HG03378 (cell line): ENCODE measurements at regions not wholly inside any gene's neighbourhood (a gene's known extent, or its start where the extent isn't known, plus 50 kb on each side); places are given as distances from the start of the nearest gene placed in this dataset.

Experiments used
- ATAC-seq: cut with Tn5 transposase; IDR thresholded peaks from one replicate; pipeline ENCODE4 v1.9.1; 2021; ENCODE audit warnings: mild to moderate bottlenecking, moderate library complexity; ENCODE audit not compliant: unreplicated experiment

DNA sequence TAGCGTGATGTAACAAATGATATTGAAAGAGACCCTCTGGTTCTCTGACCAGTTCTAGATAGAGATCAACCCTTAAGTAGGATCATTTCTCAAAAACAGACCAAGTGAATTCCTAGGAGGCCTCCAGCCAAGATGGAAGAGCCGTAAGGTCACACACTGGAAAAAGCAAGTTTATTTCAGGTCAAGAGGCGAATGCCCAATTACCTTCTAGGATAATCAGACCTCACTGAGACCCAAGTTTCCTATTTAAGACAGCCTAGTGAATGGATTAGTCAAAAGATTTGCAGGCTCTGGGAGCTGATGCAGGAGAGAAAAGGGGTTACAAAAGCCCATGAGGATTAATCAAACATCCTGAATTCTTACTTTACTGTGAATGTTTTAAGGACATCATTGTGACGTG is 486.1 kb upstream of the NRP1 start:
- no peak for ATAC-seq

DNA sequence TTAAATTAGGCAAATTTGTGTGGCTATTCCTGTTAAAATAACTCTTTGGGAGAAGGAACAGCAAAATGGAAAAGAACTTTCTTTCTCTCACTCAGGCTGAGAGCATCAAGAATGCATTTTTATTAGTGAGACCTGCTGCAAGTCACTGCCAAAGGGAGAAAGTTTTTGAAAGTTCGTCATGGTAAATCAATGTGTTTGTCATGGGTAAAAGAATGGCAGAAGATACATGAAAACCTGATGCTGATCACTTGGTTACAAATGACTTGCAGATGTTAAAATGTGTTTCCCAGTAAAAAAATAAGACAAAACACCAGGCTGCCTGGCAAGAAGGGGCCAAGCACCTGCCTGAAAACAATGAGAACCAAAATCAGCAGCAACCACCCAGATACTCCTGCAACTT is 484.7 kb upstream of the NRP1 start:
- no peak for ATAC-seq

DNA sequence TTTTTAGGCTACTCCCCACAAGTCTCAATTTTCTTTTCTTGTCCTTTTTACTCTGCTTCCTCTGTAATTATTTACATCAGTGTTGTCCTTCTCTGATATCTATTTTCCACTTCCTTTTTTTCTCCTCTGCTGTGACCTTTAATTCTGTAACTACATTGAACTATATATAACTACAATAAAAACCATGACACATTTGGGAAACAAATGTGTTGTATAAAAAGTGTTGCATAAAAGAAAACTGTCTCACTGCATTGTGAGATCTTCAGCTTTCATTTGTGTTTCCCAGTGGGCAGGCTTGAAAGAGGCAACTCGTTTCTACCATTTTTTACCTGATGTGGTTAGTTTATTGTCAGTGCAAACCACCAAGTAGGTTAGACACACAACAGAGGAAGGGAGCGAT is 483.9 kb upstream of the NRP1 start:
- no peak for ATAC-seq

DNA sequence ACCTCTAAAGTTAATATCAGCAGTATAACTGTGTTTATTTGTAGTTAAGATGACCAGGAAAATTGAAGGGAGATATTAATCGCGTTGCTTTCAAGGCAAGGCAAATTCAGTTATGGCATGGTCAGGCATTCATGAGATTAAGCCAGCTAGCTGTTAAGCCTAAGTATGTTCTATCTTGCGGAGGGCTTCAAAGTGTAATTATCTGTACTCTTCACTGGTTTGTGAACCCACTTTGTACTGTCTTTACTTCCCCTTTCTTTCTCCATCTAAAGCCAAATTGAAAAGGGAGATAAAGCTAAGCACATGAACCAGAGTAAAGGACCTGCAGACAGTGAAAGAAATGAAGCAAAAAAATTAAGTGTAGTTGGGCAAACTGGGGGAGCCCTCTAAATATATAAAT is 483.1 kb upstream of the NRP1 start:
- ATAC-seq: no peak

DNA sequence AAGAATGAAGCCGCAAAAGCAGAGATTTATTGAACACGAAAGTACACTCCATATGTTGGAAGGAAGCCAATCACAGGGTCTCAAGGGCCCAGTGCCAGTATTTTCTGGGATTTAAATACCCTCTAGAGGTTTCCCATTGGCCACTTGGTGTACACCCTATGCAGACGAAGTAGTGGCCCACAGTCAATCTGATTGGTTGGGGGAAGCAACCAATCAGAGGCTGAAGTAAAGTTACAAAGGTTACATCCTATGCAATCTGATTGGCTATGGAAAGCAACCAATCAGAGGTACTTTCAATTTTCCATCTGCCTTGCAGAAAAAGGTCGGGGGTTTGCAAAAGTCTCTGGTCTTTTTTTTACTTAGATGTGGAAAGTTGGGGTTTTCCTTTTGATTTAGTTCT is 481.3 kb upstream of the NRP1 start:
- ATAC-seq: no peak

DNA sequence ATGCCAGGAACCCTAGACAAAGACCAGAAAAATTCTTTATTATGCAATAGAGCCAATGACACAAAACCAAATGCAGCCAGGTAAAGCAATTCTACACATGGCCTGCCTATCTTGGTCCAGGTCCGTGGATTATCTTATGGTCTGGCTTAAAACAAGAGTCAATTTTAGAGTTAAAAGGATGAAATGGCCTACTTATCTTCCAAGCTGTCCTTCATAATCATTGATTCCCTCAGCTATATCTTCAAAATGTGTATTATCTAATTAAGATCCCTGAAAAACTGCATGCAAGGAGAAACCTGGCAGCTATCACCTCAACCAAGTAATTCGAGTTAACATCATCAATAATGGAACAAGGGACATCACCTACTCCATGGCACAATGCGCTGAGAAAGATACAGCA is 479.4 kb upstream of the NRP1 start:
- ATAC-seq: no peak

DNA sequence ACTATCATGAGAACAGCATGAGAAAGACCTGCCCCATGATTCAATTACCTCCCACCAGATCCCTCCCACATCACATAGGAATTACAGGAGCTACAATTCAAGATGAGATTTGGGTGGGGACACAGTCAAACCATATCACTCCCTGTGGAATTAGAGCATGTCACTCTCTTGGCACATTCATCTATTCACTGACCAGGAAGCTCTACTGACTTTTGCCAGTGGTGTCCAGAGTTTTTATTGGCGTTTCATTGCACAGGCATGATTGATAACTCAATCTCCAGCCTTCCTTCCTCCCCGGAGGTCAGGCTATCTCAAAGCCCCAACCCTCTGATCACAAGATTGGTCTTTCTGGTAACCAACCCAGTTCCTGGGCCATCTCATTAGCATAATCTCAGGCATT is 478.9 kb upstream of the NRP1 start:
- ATAC-seq: no peak

DNA sequence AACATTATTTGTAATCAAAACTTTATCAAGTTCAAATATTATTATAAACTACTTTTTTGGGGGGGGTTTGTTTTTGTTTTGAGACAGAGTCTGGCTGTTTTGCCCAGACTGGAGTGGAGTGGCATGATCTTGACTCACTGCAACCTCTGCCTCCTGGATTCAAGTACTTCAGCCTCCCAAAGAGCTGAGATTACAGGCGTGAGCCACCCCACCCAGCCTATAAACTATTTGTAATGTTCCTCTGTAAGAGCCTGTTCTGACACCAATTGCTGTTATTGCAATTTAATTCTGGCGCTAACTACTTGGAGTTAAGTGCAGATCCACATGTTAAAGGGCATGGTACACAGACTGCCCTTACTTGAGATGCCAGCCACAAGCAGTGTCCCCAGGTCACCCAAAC is 478.1 kb upstream of the NRP1 start:
- ATAC-seq: no peak

DNA sequence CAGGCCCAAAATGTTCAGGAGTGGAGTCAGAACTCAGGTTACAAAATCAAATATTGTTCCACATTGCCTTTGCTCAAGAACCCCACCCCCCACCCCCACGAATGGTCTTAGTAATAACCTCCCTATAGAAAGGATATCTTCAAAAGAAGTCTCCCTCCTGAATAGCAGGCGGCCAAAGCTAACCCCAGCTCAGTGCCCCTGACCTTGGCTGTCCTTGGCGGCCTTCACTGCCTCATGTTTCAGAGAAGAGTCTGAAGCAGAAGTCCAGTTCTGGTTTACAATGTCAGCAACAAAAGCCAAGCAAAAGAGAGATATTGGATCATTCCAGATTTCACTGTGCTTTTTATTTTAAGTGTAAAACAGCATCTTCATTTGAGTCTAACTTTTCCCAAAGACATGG is 476.5 kb upstream of the NRP1 start:
- ATAC-seq: no peak

DNA sequence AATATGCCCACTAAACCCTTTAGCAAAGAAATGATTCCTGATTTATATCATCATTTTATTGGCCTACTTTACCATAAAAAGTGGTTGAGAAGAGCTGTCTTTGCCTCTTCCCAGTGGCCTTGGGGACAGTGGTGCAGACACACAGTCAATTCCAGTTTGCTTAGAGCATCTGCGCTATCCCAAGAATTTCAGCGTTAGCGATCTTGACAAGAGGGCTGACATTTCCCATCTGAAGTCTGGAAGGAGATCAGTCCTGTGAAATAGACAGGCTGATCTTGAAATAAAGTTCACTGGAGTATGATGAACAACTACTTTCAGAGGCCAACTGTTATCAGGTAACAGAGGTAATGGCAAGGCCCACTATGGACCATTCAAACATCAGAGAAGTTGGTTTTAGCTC is 475.3 kb upstream of the NRP1 start:
- ATAC-seq: no peak

DNA sequence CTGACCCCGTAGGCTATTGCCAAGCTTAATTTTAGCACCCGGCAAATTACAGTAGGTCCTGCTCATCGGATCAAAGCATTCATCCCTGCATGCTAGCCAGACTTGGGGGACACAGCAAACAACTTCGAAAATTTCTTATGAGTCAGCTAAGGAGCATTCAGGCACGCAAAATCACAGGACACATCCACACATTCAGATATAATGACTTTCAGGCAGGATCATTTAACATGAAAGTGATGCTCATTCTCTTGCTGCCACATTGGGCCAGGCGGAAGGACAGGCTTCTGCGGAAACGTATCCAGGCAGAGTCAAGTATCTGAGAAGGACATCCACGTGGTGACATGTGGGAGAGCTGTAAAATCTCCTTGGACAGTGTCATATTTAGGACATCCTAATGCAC is 474.0 kb upstream of the NRP1 start:
- no peak for ATAC-seq

DNA sequence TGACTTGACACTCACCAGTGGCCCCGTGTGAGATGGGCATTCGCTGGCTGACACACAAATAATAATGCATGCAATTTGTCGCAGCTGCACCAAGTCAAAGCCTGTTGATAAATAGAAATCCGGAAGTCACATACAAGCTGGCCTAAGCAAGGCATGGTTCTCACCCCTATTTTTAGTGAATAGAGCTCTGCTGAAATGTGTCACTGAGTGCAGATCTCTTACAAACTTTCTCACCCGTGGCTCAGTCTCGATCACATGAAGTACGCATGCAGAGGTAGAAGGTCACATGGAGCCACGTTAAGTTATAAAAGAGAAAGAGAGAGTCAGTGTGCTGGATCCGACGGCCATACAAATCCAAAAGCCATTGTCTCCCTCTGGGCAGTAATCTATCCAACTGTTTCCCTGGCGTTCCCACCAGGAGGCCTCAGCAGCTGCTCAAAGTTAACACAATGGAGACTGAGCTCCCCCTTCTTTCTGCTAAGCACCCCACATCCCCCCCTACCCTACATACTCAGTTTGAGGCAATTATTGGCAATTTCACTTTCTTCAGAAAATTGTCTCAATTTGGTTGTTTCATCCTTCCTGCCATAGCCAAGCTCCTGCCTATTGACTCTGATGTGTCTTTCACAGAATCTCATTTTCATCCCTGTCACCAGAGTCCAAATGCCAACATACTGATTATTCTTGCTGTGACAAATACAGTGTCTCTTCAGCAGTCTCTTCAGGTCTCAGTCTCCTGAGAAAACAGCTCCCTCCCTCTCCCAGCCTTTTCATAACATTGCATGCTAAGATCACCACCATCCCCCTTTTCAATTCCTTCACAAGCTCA is 473.3 kb upstream of the NRP1 start:
- no peak for ATAC-seq

DNA sequence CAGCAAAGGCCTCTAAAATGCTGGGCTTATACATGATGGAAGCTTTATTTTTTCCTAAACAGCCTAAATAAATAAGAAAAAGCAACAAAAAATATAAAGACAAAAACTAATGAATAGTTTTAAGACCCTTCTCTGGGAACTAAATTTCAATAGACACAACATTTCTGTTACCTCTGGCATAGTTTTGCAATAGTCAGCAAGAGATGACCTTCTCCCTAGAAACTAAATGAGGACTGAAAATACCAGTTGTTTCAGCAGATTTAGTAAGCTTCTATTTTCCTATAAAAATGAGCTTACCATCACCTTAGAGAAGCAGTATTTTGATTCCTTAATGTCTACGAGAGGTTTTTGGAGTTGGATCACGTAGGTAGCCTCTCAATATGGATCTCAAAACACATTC is 471.4 kb upstream of the NRP1 start:
- ATAC-seq: no peak

DNA sequence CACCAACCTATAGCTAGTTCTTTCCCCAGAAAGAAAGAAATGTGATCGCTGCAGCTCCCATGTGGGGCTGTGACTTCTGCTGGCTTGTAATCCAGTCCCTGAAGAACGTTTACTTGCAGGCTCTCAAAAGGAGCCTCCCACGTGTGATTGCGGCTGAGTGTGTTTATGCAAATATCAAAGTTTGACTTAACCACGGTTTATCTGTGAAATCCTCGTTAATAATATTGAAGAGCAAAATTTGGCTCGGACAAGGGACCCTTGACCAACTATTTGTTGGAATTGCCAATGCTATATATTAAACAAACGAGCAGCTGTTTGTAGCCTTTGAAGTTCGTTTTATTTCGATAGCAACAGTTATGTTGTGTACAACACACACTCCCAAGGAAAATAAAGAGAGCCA is 470.1 kb upstream of the NRP1 start:
- ATAC-seq: no peak

DNA sequence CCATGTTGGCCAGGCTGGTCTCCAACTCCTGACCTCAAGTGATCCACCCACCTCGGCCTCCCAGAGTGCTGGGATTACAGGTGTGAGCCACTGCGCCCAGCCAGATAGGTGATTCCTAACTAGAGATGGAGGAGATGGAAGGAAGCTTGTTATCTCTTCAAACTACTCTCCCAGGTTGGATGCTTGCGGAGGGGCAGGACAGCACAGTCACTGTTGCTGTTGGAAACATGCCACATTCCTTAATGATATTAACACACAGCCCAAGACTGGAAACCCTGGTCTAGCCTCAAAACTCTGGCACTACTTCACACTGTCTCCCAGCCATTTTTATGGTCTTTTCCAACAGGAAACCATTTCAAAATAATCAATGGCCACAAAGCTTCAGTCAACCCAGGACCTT is 468.8 kb upstream of the NRP1 start:
- no peak for ATAC-seq

DNA sequence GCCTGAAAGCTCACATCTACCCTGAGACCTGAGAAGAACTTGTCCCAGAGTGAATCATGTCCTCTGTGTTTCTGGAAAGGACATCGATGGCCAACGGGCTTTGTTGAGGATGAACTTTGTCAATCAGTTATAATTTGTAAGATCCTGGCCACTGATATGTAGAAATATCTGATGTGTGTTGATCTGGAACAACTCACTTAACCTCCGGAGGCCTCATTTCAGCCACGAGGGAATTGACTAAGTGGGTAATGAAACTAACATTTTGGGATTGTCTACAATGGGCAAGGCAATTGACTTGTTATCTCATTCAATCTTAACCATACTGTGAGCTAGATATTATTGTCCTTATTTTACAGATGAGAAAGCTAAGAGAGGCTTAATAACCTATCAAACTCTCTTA is 468.1 kb upstream of the NRP1 start:
- no peak for ATAC-seq

DNA sequence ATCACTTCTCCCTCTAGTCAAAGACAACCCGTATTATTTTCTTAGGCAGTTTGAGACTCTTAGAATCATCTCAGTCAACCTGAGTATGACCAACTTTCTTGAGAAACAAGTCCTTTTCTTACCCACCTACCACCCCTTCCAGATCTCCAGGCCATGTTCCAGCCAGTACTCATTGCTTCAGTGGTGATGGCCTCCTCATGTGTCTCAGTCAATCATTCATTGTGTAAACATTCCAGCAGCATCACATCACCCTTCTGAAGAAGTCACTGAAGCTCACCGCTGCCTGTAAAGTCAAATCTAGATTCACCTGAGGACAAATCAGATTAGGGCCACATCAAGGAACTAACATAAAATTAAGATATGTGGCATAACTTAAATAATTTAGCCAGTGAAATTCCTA is 467.2 kb upstream of the NRP1 start:
- ATAC-seq: no peak

DNA sequence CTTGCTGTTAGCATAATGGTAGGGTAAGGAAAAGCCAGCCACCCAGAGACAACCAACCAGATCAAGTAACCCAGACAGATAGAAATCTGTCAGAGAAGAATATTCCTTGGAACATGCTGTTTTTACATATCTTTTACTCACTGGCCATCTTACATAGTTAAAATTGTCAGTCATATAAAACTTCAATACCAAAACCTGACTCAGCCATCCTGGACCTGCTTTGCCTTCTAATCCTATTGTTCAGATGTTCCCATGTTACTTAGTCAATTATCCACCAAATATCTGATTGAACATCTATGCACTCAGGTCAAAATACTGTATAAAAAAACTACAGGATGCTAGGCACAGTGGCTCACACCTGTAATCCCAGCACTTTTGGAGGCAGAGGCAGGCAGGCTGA is 466.5 kb upstream of the NRP1 start:
- no peak for ATAC-seq

DNA sequence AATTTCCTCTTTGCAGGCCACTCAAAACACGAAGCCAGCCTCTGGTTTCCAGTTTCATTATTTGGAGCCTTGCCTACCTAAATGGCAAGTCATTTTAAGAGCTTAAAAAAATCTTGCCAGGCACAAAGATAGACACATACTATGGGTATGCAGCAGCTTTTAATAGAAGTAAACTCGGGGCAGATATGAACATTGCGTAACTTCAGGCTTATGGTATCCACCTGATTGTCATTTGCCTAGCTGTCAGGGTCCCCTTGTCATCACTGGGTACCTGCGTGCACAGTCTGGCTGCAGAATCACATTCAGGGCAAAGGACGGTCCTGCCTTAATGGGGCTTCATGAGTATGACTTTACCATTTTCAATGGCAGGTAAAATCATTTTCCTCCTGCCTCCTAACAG is 466.1 kb upstream of the NRP1 start:
- ATAC-seq: no peak

DNA sequence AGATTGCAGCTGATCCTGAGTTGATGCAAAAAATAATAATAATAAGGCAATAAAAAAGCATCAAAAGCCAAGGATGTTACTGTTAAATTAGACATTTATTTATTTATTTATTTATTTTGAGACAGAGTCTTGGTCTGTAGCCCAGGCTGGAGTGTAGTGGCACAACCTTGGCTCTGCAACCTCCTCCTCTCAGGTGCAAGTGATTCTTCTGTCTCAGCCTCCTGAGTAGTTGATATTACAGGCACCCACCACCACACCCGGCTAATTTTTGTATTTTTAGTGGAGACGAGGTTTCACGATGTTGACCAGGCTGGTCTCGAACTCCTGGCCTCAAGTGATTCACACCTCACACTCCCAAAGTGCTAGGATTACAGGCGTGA is 465.5 kb upstream of the NRP1 start:
- no peak for ATAC-seq

DNA sequence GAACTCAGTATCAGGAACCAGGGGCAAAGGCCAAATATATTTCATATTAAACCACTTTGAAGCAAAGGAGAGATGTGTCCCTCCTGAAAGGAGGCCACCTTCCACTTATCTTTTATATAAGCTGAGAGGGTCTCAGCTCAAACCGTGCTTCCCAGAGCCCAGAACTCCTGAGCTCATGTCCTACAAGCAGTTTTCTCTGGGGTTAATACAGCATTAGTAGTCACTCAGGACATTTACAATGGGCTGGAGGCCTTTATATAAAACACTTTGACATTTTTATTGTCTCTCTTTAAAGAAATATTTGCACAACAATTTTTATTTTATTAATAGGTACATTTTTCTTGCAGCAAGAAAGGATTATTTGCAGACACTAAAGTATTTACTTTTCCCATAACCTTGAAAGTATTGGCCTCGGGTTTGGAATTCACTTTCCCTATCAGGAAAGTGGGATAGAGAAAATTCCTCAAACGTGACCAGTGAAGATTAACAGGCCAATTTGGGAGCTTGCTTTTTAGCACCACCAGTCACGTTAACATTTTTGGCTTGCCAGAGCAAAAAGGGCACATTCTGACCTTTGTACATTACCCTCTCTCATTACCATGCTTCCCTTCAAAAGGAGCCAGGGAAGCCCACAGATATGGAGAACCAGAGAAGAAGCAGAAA is 464.9 kb upstream of the NRP1 start:
- no peak for ATAC-seq

DNA sequence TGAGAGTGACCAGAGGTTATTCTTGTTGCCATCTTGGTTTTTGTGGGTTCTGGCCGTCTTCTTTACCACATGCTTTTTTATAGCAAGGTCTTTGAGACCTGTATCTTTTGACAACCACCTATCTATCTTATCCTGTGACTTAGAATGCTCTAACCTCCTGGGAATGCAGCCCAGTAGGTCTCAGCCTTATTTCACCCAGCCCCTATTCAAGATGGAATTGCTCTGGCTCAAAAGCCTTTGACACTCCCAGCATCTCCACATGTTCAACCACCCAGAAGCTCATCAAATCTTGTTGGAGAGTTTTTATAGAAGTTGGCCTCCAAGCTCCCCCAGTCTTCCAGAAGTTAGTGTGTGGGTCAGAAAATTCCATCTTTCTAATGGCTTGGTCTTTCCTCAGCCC is 464.3 kb upstream of the NRP1 start:
- no peak for ATAC-seq

DNA sequence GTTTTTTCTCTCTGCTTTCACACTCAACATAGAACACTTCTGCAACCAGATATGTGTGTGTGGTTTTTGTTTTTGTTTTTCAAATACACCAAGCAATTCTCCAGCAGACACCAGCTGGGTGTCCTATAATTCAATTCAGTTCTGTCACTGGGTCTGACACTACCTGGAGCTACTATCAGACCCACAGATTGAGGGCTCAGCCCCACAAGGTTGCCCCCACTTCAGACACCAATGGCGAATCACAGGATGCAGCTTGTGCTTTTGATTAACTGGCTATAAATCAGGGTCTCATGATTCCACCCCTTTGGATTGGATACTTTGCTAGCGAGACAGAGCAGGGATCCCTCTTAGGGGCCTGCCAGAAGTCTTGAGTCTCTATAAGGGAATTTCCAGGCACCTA is 462.2 kb upstream of the NRP1 start:
- ATAC-seq: no peak
